Cardiac fibroblast (primary cell): ENCODE measurements at regions not wholly inside any gene's neighbourhood (a gene's known extent, or its start where the extent isn't known, plus 50 kb on each side); places are given as distances from the start of the nearest gene placed in this dataset.
"Not testable (repeated sequence)": the region's sequence is repeated elsewhere in the genome, so short reads cannot be mapped to it uniquely, and the experiment has no call there.

Source experiments
- DNase-seq, 2 donors: peaks; one replicate each; pipeline versions ENCODE4 v3.0.0 to v3.0.0-alpha.2; 2010; ENCODE audit warnings: low read depth in 2 of 2
- H3K4me3 ChIP-seq, 2 donors: replicated peaks in 1 of 2; 1 replicate in 1 of 2; 2 replicates in 1 of 2; pipeline ENCODE4 v1.5.1; 2011; ENCODE audit warnings: low read depth in 2 of 2, low read length in 2 of 2, mild to moderate bottlenecking in 2 of 2, moderate library complexity in 1 of 2
- CTCF ChIP-seq: IDR thresholded peaks from one replicate; pipeline ENCODE4 v1.5.1; 2011; ENCODE audit warnings: low read depth, mild to moderate bottlenecking, low read length, inconsistent platforms

- DNase-seq: no peak
- TF ChIP-seq CTCF: no peak
Measured at GRCh38 chr7:68406480-68406879, 1191.8 kb upstream of the AUTS2 start.

GRCh38 chr7:68407460-68407859 is 1190.8 kb upstream of the AUTS2 start:
- H3K4me3 ChIP-seq: no peak overlapping the region
- DNase-seq: no peak
- no peak for TF ChIP-seq CTCF

More at GRCh38 chr7:68406480-68406879, 1191.8 kb upstream of the AUTS2 start:
- H3K4me3 ChIP-seq: no peak overlapping the region

- no peak for TF ChIP-seq CTCF
- no peak overlapping the region for H3K4me3 ChIP-seq
- no peak for DNase-seq
Measured at GRCh38 chr7:68408873-68409272, 1189.4 kb upstream of the AUTS2 start.

- H3K4me3 ChIP-seq: no peak overlapping the region
- no peak for DNase-seq
- no peak for TF ChIP-seq CTCF
Measured at GRCh38 chr7:68409851-68410250, 1188.4 kb upstream of the AUTS2 start.

- DNase-seq, H3K4me3 ChIP-seq: not testable (repeated sequence)
Measured at GRCh38 chr7:68410693-68411092, 1187.6 kb upstream of the AUTS2 start.

GRCh38 chr7:68411742-68412141 is 1186.5 kb upstream of the AUTS2 start:
- DNase-seq: no peak
- H3K4me3 ChIP-seq: no peak overlapping the region
- no peak for TF ChIP-seq CTCF

GRCh38 chr7:68414631-68415425 is 1183.4 kb upstream of the AUTS2 start:
- H3K4me3 ChIP-seq: no peak overlapping the region
- no peak for TF ChIP-seq CTCF
- no peak for DNase-seq
